KMS-11 (cell line): ENCODE measurements at regions not wholly inside any gene's neighbourhood (a gene's known extent, or its start where the extent isn't known, plus 50 kb on each side); places are given as distances from the start of the nearest gene placed in this dataset.

Source experiments
- H2AFZ ChIP-seq: fragments of 200-600 bp; sonication (generic); 2 replicates; pipeline ENCODE4 v1.6.1; 2016; ENCODE audit warnings: antibody characterized with exemption, mixed run types, low read depth
- H3K27ac ChIP-seq: fragments of 200-600 bp; sonication (generic); 2 replicates; pipeline ENCODE4 v1.6.1; 2016; ENCODE audit warnings: mild to moderate bottlenecking, mixed run types
- H3K27me3 ChIP-seq: fragments of 200-600 bp; sonication (generic); 2 replicates; pipeline ENCODE4 v1.6.1; 2017; ENCODE audit warnings: mild to moderate bottlenecking, low read depth, mixed run types, moderate library complexity; ENCODE audit not compliant: insufficient read depth
- H3K36me3 ChIP-seq: fragments of 200-600 bp; sonication (generic); 2 replicates; pipeline ENCODE4 v1.6.1; 2017; ENCODE audit warnings: mild to moderate bottlenecking, mixed run types; ENCODE audit not compliant: insufficient read depth
- H3K4me1 ChIP-seq: fragments of 200-600 bp; sonication (generic); 2 replicates; pipeline ENCODE4 v1.6.1; 2016; ENCODE audit warnings: mild to moderate bottlenecking, low read depth, mixed run types; ENCODE audit not compliant: poor library complexity, severe bottlenecking
- H3K4me2 ChIP-seq: fragments of 200-600 bp; sonication (generic); 2 replicates; pipeline ENCODE4 v1.7.0; 2016; ENCODE audit warnings: mild to moderate bottlenecking, mixed run types
- H3K4me3 ChIP-seq: fragments of 200-600 bp; sonication (generic); IDR thresholded peaks from 2 replicates; pipeline ENCODE4 v1.6.1; 2017; ENCODE audit warnings: low read depth, low read length, mixed read lengths; ENCODE audit not compliant: insufficient read depth
- H3K79me2 ChIP-seq: fragments of 200-600 bp; sonication (generic); 2 replicates; pipeline ENCODE4 v1.6.1; 2016; ENCODE audit warnings: low read depth, mixed run types; ENCODE audit not compliant: insufficient read depth
- H3K9ac ChIP-seq: fragments of 200-600 bp; sonication (generic); 2 replicates; pipeline ENCODE4 v1.6.1; 2016; ENCODE audit warnings: mild to moderate bottlenecking, mixed run types
- H4K20me1 ChIP-seq: fragments of 200-600 bp; sonication (generic); 2 replicates; pipeline ENCODE4 v1.6.1; 2016; ENCODE audit warnings: mild to moderate bottlenecking, mixed run types; ENCODE audit not compliant: insufficient read depth
- CTCF ChIP-seq: fragments of 200-600 bp; sonication (generic); conservative IDR thresholded peaks from 2 replicates; pipeline ENCODE4 v1.6.1; 2017; ENCODE audit warnings: low read depth, mild to moderate bottlenecking, antibody characterized with exemption, low read length, moderate library complexity, mixed read lengths

- Histone ChIP-seq H3K27ac (no peak overlapping the region), H3K4me3 (no peak overlapping the region), H3K9ac (no peak overlapping the region), H2AFZ (no peak overlapping the region), H3K4me2 (no peak overlapping the region), H3K36me3 (no peaks in the 10 kb centered on the region), H4K20me1 (no peaks in the 10 kb centered on the region), H3K4me1 (no peaks in the 10 kb centered on the region), H3K79me2 (no peaks in the 10 kb centered on the region), H3K27me3 (no peaks in the 10 kb centered on the region)
- TF ChIP-seq CTCF = no peak
Observed at GRCh38 chr20:39101895-39102294, 139.8 kb downstream of the DHX35 start.

GRCh38 chr20:39100691-39101090 is 138.5 kb downstream of the DHX35 start:
- H3K79me2 ChIP-seq = no peaks in the 10 kb centered on the region
- no peaks in the 10 kb centered on the region for H4K20me1 ChIP-seq
- no peaks in the 10 kb centered on the region for H3K27me3 ChIP-seq
- no peak overlapping the region for H3K4me3 ChIP-seq
- no peaks in the 10 kb centered on the region for H3K4me1 ChIP-seq
- TF ChIP-seq CTCF = no peak
- no peak overlapping the region for H2AFZ ChIP-seq
- no peaks in the 10 kb centered on the region for H3K36me3 ChIP-seq
- no peak overlapping the region for H3K27ac ChIP-seq
- H3K4me2 ChIP-seq = no peak overlapping the region
- H3K9ac ChIP-seq = no peak overlapping the region

- H3K4me2 ChIP-seq = no peak overlapping the region
- H3K27ac ChIP-seq = no peak overlapping the region
- H3K79me2 ChIP-seq = no peaks in the 10 kb centered on the region
- no peak overlapping the region for H3K4me3 ChIP-seq
- no peaks in the 10 kb centered on the region for H4K20me1 ChIP-seq
- no peak for TF ChIP-seq CTCF
- no peaks in the 10 kb centered on the region for H3K27me3 ChIP-seq
- H3K36me3 ChIP-seq = no peaks in the 10 kb centered on the region
- H3K9ac ChIP-seq = no peak overlapping the region
- H3K4me1 ChIP-seq = no peaks in the 10 kb centered on the region
- no peak overlapping the region for H2AFZ ChIP-seq
Observed at GRCh38 chr20:39097889-39098288, 135.7 kb downstream of the DHX35 start.

GRCh38 chr20:39095870-39096269 is 133.7 kb downstream of the DHX35 start:
- H3K27me3 ChIP-seq = no peaks in the 10 kb centered on the region
- H3K9ac ChIP-seq = no peak overlapping the region
- H3K4me3 ChIP-seq = no peak overlapping the region
- no peaks in the 10 kb centered on the region for H3K79me2 ChIP-seq
- H3K27ac ChIP-seq = no peak overlapping the region
- H3K36me3 ChIP-seq = no peaks in the 10 kb centered on the region
- no peak for TF ChIP-seq CTCF
- H3K4me1 ChIP-seq = no peaks in the 10 kb centered on the region
- no peaks in the 10 kb centered on the region for H4K20me1 ChIP-seq
- H3K4me2 ChIP-seq = no peak overlapping the region
- H2AFZ ChIP-seq = no peak overlapping the region

GRCh38 chr20:39094391-39094790 is 132.2 kb downstream of the DHX35 start:
- Histone ChIP-seq H3K4me3 (no peak overlapping the region), H3K9ac (no peak overlapping the region), H3K36me3 (no peaks in the 10 kb centered on the region), H3K27me3 (no peaks in the 10 kb centered on the region), H4K20me1 (no peaks in the 10 kb centered on the region), H3K27ac (no peak overlapping the region), H3K4me2 (no peak overlapping the region), H3K4me1 (no peaks in the 10 kb centered on the region), H3K79me2 (no peaks in the 10 kb centered on the region), H2AFZ (no peak overlapping the region)
- no peak for TF ChIP-seq CTCF
